HL-60 (cell line): ENCODE measurements at regions not wholly inside any gene's neighbourhood (a gene's known extent, or its start where the extent isn't known, plus 50 kb on each side); places are given as distances from the start of the nearest gene placed in this dataset.
"Not testable (repeated sequence)": the region's sequence is repeated elsewhere in the genome, so short reads cannot be mapped to it uniquely, and the experiment has no call there.

Source experiments
- POLR2AphosphoS5 ChIP-seq: IDR thresholded peaks from 2 replicates; pipeline ENCODE4 v1.6.1; 2012; ENCODE audit warnings: low read depth
- TF ChIP-seq, protein P1 (sequence below): IDR thresholded peaks from one replicate; pipeline ENCODE4 v1.5.1; 2011; ENCODE audit warnings: low read length, control low read depth, inconsistent platforms; ENCODE audit not compliant: insufficient read depth

DNA sequence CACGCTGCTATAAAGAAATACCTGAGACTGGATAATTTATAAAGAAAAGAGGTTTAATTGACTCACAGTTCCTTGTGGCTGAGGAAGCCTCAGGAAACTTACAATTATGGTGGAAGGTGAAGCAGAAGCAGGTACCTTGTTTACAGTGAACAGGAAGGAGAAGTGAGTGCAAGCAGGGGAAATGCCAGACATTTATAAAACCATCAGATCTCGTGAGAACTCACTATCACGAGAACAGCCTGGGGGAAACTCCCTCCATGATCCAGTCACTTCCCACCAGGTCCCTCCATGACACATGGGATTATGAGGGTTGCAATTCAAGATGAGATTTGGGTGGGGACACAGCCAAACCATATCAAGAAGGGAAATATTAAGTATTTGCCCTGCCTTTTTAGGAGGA, 305.8 kb downstream of the REEP3 start:
- TF ChIP-seq, protein P1, sequence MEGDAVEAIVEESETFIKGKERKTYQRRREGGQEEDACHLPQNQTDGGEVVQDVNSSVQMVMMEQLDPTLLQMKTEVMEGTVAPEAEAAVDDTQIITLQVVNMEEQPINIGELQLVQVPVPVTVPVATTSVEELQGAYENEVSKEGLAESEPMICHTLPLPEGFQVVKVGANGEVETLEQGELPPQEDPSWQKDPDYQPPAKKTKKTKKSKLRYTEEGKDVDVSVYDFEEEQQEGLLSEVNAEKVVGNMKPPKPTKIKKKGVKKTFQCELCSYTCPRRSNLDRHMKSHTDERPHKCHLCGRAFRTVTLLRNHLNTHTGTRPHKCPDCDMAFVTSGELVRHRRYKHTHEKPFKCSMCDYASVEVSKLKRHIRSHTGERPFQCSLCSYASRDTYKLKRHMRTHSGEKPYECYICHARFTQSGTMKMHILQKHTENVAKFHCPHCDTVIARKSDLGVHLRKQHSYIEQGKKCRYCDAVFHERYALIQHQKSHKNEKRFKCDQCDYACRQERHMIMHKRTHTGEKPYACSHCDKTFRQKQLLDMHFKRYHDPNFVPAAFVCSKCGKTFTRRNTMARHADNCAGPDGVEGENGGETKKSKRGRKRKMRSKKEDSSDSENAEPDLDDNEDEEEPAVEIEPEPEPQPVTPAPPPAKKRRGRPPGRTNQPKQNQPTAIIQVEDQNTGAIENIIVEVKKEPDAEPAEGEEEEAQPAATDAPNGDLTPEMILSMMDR: not testable (repeated sequence)
- not testable (repeated sequence) for TF ChIP-seq POLR2AphosphoS5
